AG20443 (cell line): ENCODE measurements at regions not wholly inside any gene's neighbourhood (a gene's known extent, or its start where the extent isn't known, plus 50 kb on each side); places are given as distances from the start of the nearest gene placed in this dataset.
A peak's percentile ranks its signal among the peaks of the same experiment; 100 is the strongest.
"Not testable (repeated sequence)": the region's sequence is repeated elsewhere in the genome, so short reads cannot be mapped to it uniquely, and the experiment has no call there.

Experiments used
- DNase-seq: peaks from one replicate; pipeline ENCODE4 v3.0.0; 2012; ENCODE audit warnings: low spot score, mixed read lengths

- not testable (repeated sequence) for DNase-seq
Observed at GRCh38 chr2:71958426-71958825, 189.2 kb downstream of the CYP26B1 start.

- DNase-seq: peak; percentile 14
Observed at GRCh38 chr2:71952572-71953188, 195.0 kb downstream of the CYP26B1 start.

- DNase-seq: no peak
Observed at GRCh38 chr2:71951718-71952404, 195.8 kb downstream of the CYP26B1 start.

GRCh38 chr2:71951083-71951468, 196.6 kb downstream of the CYP26B1 start:
- DNase-seq: no peak

GRCh38 chr2:71950256-71951082, 197.2 kb downstream of the CYP26B1 start:
- DNase-seq: peak; percentile 78

GRCh38 chr2:71949537-71949798, 198.2 kb downstream of the CYP26B1 start:
- DNase-seq: no peak

GRCh38 chr2:71948781-71949536, 198.7 kb downstream of the CYP26B1 start:
- DNase-seq: peak; percentile 91

- DNase-seq: no peak
Observed at GRCh38 chr2:71947809-71948208, 199.9 kb downstream of the CYP26B1 start.

GRCh38 chr2:71945603-71945959, 202.1 kb downstream of the CYP26B1 start:
- no peak for DNase-seq

GRCh38 chr2:71944806-71945602, 202.7 kb downstream of the CYP26B1 start:
- DNase-seq: no peak

- no peak for DNase-seq
Observed at GRCh38 chr2:71944183-71944550, 203.5 kb downstream of the CYP26B1 start.

GRCh38 chr2:71943238-71944182, 204.2 kb downstream of the CYP26B1 start:
- peak; percentile 53 for DNase-seq

GRCh38 chr2:71941726-71942525, 205.7 kb downstream of the CYP26B1 start:
- DNase-seq: peak; percentile 5

- peak; percentile 8 for DNase-seq
Observed at GRCh38 chr2:71940695-71941094, 207.0 kb downstream of the CYP26B1 start.

GRCh38 chr2:71939588-71940535, 207.8 kb downstream of the CYP26B1 start:
- peak; percentile 45 for DNase-seq

GRCh38 chr2:71938659-71939587, 208.7 kb downstream of the CYP26B1 start:
- DNase-seq: no peak

GRCh38 chr2:71938108-71938507, 209.6 kb downstream of the CYP26B1 start:
- DNase-seq: no peak

GRCh38 chr2:71937396-71937795, 210.3 kb downstream of the CYP26B1 start:
- DNase-seq: peak; percentile 3
